HG03571 (cell line): ENCODE measurements at regions not wholly inside any gene's neighbourhood (a gene's known extent, or its start where the extent isn't known, plus 50 kb on each side); places are given as distances from the start of the nearest gene placed in this dataset.

Source experiments
- ATAC-seq: cut with Tn5 transposase; IDR thresholded peaks from one replicate; pipeline ENCODE4 v1.9.1; 2021; ENCODE audit not compliant: unreplicated experiment

- no peak for ATAC-seq
Observed at GRCh38 chr1:238152119-238152518, 261.4 kb upstream of the ZP4 start.

GRCh38 chr1:238143038-238143437 lies 252.3 kb upstream of the ZP4 start:
- no peak for ATAC-seq

GRCh38 chr1:238141353-238141752 lies 250.6 kb upstream of the ZP4 start:
- ATAC-seq, result no peak

- ATAC-seq, result no peak
Observed at GRCh38 chr1:238139713-238140112, 249.0 kb upstream of the ZP4 start.

- no peak for ATAC-seq
Observed at GRCh38 chr1:238138059-238138626, 247.4 kb upstream of the ZP4 start.

- ATAC-seq, result no peak
Observed at GRCh38 chr1:238135708-238136664, 245.3 kb upstream of the ZP4 start.

DNA sequence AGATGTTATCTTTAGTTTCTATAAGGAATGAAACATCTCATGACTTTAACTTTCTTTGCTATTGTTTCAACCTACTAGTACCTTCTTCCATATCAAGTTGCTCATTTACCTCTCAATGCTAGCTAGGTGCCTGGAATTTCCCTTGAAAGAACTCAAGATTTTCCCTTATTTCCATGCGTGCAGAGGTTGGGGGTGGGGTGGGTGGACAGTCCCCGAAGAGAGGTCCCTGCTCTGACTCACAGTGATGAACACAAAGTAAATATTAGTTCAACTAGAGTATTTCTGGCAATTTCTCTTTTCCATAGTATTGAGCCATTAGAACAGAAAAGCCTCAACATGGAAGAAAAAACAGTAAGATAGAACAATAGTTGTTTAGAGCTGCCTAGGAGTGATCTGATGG lies 239.0 kb upstream of the ZP4 start:
- ATAC-seq, result no peak

DNA sequence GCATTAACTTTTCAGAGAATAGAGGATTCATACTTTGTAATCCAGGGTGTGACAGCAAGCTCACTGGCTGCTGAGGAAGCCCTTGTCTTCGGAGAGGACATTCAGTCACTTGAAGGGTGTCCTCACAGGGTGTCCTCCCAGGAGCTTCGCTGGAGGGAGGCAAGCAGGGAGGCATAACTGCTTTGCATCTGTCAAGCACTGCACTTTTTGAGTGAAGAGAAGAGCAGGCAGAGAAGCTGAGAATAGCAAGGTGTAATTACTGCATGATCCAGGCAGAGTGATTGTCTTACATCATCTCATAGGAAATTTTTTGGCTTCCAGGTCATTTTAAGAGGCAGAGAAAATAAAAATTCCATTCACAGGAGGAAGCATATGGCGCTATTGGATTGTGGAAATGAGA lies 232.5 kb upstream of the ZP4 start:
- no peak for ATAC-seq

GRCh38 chr1:238119861-238120260 lies 229.1 kb upstream of the ZP4 start:
- ATAC-seq, result no peak

DNA sequence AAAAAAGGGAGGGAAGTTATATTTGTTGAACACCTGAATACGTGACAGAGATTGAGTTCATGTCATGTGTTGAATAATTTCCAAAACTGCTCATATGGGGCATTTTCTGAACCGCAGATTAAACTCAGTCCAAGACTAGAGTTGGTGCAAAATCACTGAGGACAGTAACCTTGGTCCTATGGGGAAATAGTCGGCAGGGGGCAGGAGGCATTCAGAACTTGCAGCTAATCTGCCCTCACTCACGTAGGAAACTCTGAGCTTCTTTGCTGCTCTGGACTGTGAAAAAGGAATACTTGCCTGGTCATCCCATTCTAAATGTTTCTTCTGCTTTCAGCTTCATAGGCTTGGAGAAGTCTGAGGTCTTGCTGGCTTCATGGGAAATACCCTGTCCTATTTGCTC lies 228.3 kb upstream of the ZP4 start:
- no peak for ATAC-seq

GRCh38 chr1:238115852-238116251 lies 225.1 kb upstream of the ZP4 start:
- ATAC-seq, result no peak

GRCh38 chr1:238112952-238113621 lies 222.4 kb upstream of the ZP4 start:
- ATAC-seq, result no peak

GRCh38 chr1:238111516-238111915 lies 220.8 kb upstream of the ZP4 start:
- no peak for ATAC-seq

DNA sequence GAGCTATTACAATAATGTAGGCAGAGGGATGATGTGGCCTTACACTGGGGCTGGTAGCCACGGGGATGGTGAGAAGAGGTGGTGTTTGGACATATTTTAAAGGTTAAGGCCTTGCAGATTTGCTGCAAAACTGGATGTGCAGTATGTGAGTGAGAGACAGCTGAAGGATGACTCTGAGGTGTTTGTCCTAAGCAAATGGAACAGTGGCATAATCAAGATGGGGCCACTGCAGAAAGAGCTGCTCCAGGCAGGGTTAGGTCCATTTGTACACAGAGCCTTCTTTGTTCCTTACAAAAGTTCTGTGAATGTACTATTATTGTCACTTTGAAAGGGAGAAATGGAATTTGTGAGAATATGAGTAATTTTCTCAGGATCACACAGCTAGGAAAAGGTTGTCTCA lies 220.4 kb upstream of the ZP4 start:
- ATAC-seq, result no peak

DNA sequence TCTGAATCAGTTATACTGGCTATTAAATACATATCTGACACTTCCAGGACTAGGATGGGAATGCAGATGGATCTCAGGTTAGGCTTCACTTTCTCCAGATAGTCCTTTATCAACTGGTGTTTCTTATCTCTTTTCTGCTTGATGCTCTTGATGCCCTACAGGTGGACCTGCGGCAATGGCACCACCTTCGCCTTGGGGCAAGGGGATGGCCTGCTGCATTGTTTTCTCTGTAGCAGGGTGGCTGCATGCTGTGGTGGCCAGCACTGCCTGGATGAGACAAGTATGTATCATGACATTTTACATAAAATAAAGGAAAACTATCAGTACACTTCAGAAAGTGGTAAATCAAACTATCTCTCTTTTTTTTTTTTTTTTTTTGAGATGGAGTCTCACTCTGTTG lies 217.7 kb upstream of the ZP4 start:
- no peak for ATAC-seq

GRCh38 chr1:238107322-238107721 lies 216.6 kb upstream of the ZP4 start:
- no peak for ATAC-seq

DNA sequence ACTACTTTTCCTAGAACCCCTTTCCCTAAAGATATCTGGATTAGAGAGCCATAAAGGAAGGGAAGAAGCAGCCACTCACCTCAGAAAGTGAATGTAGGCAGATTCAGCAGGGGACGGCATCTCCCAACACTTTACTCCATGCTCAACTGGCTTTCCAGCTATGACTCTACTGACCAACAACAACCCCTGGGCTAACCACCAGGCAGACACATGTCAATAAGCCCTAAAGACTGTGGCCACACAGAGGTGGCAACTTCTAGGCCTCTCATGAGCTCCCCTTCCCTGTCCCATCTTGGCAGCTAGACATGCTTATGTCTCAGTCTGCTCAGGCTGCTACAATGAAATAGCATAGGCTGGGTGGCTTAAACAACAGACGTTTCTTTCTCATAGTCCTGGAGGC lies 214.0 kb upstream of the ZP4 start:
- ATAC-seq, result no peak

- ATAC-seq, result no peak
Observed at GRCh38 chr1:238101923-238102322, 211.2 kb upstream of the ZP4 start.

DNA sequence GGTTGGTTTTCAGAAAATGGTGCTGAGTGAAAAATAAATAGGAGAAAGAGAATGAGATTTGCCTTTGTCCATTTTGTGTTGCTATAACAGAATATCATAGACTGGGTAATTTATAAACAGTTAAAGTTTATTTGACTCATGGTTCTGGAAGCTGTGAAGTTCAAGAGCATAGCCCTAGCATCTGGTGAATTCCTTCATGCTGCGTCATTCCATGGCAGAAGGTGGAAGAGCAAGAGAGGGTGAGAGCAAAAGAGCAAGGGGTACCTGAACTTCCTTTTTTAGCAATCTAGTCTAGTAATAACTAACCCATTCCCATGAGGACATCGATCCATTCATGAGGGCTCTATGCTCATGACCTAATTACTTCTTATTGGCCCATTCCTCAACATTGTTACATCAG lies 209.1 kb upstream of the ZP4 start:
- no peak for ATAC-seq

GRCh38 chr1:238089615-238090014 lies 198.9 kb upstream of the ZP4 start:
- ATAC-seq, result no peak

DNA sequence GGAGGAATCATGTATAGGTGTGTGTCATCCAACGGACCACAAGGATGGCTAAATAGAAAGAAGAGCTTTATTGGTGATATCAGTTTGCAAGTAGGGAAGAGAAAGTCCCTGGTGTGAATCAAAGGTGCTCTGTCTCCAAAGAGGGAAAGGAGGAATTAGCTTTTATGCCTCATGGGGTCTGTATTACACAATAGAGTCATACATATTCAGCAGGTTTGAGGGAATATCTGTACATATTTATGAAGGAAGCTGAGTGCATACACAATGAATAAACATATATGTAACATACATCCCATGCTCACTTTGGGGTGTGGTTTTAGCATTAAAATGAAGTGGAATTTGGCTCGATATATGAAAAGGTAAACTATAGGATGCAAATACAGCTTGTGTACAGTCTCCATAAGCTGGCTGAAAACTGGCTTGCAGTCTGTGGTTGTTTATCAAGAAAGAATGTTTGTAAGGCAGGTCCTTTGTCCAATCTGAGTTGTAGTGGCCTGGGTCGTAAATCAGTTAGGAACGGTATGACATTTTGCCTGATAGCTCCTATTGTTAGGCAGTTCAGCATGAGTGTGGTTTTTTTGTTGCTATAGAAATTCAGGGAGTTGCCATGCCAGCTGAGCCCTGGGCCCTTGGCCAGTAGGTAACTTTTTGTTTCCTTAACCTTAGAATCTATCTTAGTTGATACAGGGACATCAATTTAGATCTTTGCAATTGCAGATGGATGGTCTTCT lies 198.0 kb upstream of the ZP4 start:
- no peak for ATAC-seq
